ENCODE measurements at regions not wholly inside any gene's neighbourhood (a gene's known extent, or its start where the extent isn't known, plus 50 kb on each side); places are given as distances from the start of the nearest gene placed in this dataset.

- 50% methylated on average over 1 of the region's 2 CpGs; no CpG with 5 or more reads in 1 of the 2 experiments for WGBS, 2 experiments (ENCODE audit: extremely low coverage in 2 of 2, insufficient read length in 1 of 2)
- ChIA-PET POLR2A (ENCODE audit: unreplicated experiment) (no interaction called here), CTCF (no interaction called here)
- Histone ChIP-seq H3K9ac (ENCODE audit: low read depth, low read length) (no peak overlapping the region), H2AK9ac (replicated peaks; ENCODE audit: low read depth, low read length, poor library complexity) (no peak overlapping the region), H4K8ac (ENCODE audit: low read depth in 2 of 2, low read length in 2 of 2) (no peak overlapping the region), H4K20me1 (ENCODE audit: insufficient read depth, low read length) (no peaks in the 10 kb centered on the region), H3K4me3 (ENCODE audit: insufficient read depth, low read depth, low read length) (no peak overlapping the region), H3K36me3 (ENCODE audit: control insufficient read depth, insufficient read depth, low read length) (no peaks in the 10 kb centered on the region), H3K27ac (ENCODE audit: insufficient read depth, low read length) (no peak overlapping the region), H3K79me1 (ENCODE audit: low read depth in 1 of 2, low read length in 2 of 2) (no peaks in the 10 kb centered on the region), H2BK20ac (ENCODE audit: low read depth, low read length) (no peak overlapping the region), H2AK5ac (ENCODE audit: low read depth, low read length) (no peak overlapping the region), H2BK5ac (ENCODE audit: low read depth, low read length, poor library complexity, severe bottlenecking) (no peak overlapping the region), H3K9me3 (ENCODE audit: control insufficient read depth, insufficient read depth, low read length) (peaks cover 9% of the 10 kb centered on the region; the same call in 1 of the 2 replicates), H3K23ac (ENCODE audit: low read depth, low read length) (no peak overlapping the region), H3K4ac (ENCODE audit: low read depth, low read length) (no peak overlapping the region), H3K56ac (ENCODE audit: extremely low read depth, insufficient read depth, low read length) (no peak overlapping the region), H4K91ac (ENCODE audit: insufficient read depth, low read depth, low read length) (no peak overlapping the region), H3K18ac (ENCODE audit: low read depth, low read length) (no peak overlapping the region), H3K4me1 (ENCODE audit: control insufficient read depth, insufficient read depth, low read length) (no peaks in the 10 kb centered on the region), H3K9me1 (ENCODE audit: insufficient read depth, low read length) (no peaks in the 10 kb centered on the region), H2BK120ac (ENCODE audit: low read depth, low read length) (no peak overlapping the region), H2AFZ (replicated peaks; ENCODE audit: low read length, poor library complexity) (no peak overlapping the region), H3K14ac (replicated peaks; ENCODE audit: low read depth, low read length) (no peak overlapping the region), H2BK15ac (ENCODE audit: low read depth, low read length) (no peak overlapping the region), H4K5ac (ENCODE audit: low read depth, low read length) (no peak overlapping the region), H3K27me3 (ENCODE audit: control insufficient read depth, insufficient read depth, low read length) (no peaks in the 10 kb centered on the region), H3K4me2 (ENCODE audit: low read depth, low read length) (no peak overlapping the region)
- ATAC-seq (ENCODE audit: low read depth) (no peak), DNase-seq (no peak)
- TF ChIP-seq NFE2L2 (IDR thresholded peaks at IDR 0.05; ENCODE audit: low read depth, low read length) (no peak), FOS (IDR thresholded peaks at IDR 0.05; ENCODE audit: low read depth, low read length) (no peak), MAZ (IDR thresholded peaks at IDR 0.05; ENCODE audit: borderline replicate concordance, low read depth, low read length) (no peak), USF2 (IDR thresholded peaks at IDR 0.05; ENCODE audit: low read depth, low read length) (no peak), RCOR1 (IDR thresholded peaks at IDR 0.05; ENCODE audit: insufficient replicate concordance, low read length) (no peak), BHLHE40 (IDR thresholded peaks at IDR 0.05; ENCODE audit: low read depth, low read length) (no peak), CHD1 (IDR thresholded peaks at IDR 0.05; ENCODE audit: low read depth, low read length) (no peak), RFX5 (IDR thresholded peaks at IDR 0.05; ENCODE audit: low read depth, low read length) (no peak), MXI1 (IDR thresholded peaks at IDR 0.05; ENCODE audit: borderline replicate concordance, low read depth, low read length) (no peak), RAD21 (IDR thresholded peaks at IDR 0.05; ENCODE audit: low read length) (no peak)
- intact Hi-C loops (cut with micrococcal nuclease): no loop called here
- in situ Hi-C loops (cut with MboI; ENCODE audit: low sequenced_read_pairs): no loop called here
- dilution Hi-C loops (cut with HindIII; ENCODE audit: low sequenced_read_pairs, unreplicated experiment): no loop called here
- BruUV-seq (replicated peaks): no TSS peak
Measured at GRCh38 chr4:166538491-166539005, 665.5 kb downstream of the TLL1 start.

Data from IMR-90 (cell line).